ENCODE measurements at regions not wholly inside any gene's neighbourhood (a gene's known extent, or its start where the extent isn't known, plus 50 kb on each side); places are given as distances from the start of the nearest gene placed in this dataset.

DNA sequence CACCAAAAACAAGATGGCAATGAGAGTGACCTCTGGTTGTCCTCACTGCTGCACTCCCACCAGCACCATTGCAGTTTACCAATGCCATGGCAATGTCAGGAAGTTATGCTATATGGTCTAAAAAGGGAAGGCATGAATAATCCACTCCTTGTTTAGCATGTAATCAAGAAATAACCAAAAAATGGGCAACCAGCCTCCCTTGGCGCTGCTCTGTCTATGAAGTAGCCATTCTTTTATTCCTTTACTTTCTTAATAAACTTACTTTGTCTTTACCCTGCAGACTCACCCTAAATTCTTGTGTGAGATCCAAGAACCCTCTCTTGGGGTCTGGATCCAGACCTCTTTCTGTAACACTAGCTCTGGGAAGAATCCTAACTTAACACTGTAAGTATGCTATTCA lies 127.4 kb upstream of the IFNE start:
- TF ChIP-seq POLR2A (IDR thresholded peaks at IDR 0.05) = no peak
- no peak for TF ChIP-seq POLR2AphosphoS5 (IDR thresholded peaks at IDR 0.05)
